ENCODE measurements at regions not wholly inside any gene's neighbourhood (a gene's known extent, or its start where the extent isn't known, plus 50 kb on each side); places are given as distances from the start of the nearest gene placed in this dataset.
A peak's percentile ranks its signal among the peaks of the same experiment; 100 is the strongest.

- H2AFZ ChIP-seq (ENCODE audit: low read length), result peak overlapping the region; percentile 99
- no peak overlapping the region for H3K27ac ChIP-seq (ENCODE audit: low read length)
- CTCF ChIA-PET, result interaction anchor here (0.6 to 1.8 kb wide), 3 partner anchors 33 to 343 kb away, joined by 3 to 16 read pairs (median 4); no protein-coding TSS in a partner anchor
- no peaks in the 10 kb centered on the region for H3K36me3 ChIP-seq (ENCODE audit: low read depth, low read length)
- no peaks in the 10 kb centered on the region for H3K79me2 ChIP-seq (ENCODE audit: low read length)
- BruUV-seq (replicated peaks), result no TSS peak
- peaks cover 13% of the 10 kb centered on the region for H3K4me1 ChIP-seq (ENCODE audit: insufficient read depth, low read length)
- no peaks in the 10 kb centered on the region for H3K9me2 ChIP-seq (replicated peaks; ENCODE audit: low read length)
- H3K27me3 ChIP-seq (ENCODE audit: low read length), result peaks cover 13% of the 10 kb centered on the region
- H3K4me2 ChIP-seq (ENCODE audit: low read length), result peak overlapping the region; percentile 98
- DNase-seq (peak; percentile 37), ATAC-seq (peak; percentile 48)
- TF ChIP-seq EZH2 (IDR thresholded peaks at IDR 0.05; ENCODE audit: low read length, unreplicated experiment) (no peak), EZH2phosphoT487 (IDR thresholded peaks at IDR 0.05; ENCODE audit: borderline replicate concordance, low read length) (no peak; the same call in 1 of the 2 replicates)
- TF ChIP-seq, protein P1, sequence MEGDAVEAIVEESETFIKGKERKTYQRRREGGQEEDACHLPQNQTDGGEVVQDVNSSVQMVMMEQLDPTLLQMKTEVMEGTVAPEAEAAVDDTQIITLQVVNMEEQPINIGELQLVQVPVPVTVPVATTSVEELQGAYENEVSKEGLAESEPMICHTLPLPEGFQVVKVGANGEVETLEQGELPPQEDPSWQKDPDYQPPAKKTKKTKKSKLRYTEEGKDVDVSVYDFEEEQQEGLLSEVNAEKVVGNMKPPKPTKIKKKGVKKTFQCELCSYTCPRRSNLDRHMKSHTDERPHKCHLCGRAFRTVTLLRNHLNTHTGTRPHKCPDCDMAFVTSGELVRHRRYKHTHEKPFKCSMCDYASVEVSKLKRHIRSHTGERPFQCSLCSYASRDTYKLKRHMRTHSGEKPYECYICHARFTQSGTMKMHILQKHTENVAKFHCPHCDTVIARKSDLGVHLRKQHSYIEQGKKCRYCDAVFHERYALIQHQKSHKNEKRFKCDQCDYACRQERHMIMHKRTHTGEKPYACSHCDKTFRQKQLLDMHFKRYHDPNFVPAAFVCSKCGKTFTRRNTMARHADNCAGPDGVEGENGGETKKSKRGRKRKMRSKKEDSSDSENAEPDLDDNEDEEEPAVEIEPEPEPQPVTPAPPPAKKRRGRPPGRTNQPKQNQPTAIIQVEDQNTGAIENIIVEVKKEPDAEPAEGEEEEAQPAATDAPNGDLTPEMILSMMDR (conservative IDR thresholded peaks at IDR 0.05; ENCODE audit: low read depth, low read length), result no peak
- H3K9me3 ChIP-seq (ENCODE audit: low read length), result no peaks in the 10 kb centered on the region
- H3K4me3 ChIP-seq (ENCODE audit: low read length), result peak overlapping the region; percentile 80
- POLR2A ChIA-PET (ENCODE audit: unreplicated experiment), result interaction anchor here (0.6 kb wide), 1 partner anchor 689 kb away, joined by 6 read pairs; no protein-coding TSS in a partner anchor
- H3F3A ChIP-seq (ENCODE audit: low read length, unreplicated experiment), result no peaks in the 10 kb centered on the region
- H3K9ac ChIP-seq (ENCODE audit: low read length), result 0 out of 2 replicates have a peak overlapping the region, but pooled peaks have one; percentile 2
- H4K20me1 ChIP-seq (ENCODE audit: low read length), result no peaks in the 10 kb centered on the region
- intact Hi-C loops (cut with micrococcal nuclease), result loop anchor here (1.0 to 5.0 kb wide), 5 partner anchors 108 to 539 kb away; no protein-coding TSS in a partner anchor
These were observed 730.5 kb downstream of the ZWINT start for GRCh38 chr10:55630491-55631056.

DNA sequence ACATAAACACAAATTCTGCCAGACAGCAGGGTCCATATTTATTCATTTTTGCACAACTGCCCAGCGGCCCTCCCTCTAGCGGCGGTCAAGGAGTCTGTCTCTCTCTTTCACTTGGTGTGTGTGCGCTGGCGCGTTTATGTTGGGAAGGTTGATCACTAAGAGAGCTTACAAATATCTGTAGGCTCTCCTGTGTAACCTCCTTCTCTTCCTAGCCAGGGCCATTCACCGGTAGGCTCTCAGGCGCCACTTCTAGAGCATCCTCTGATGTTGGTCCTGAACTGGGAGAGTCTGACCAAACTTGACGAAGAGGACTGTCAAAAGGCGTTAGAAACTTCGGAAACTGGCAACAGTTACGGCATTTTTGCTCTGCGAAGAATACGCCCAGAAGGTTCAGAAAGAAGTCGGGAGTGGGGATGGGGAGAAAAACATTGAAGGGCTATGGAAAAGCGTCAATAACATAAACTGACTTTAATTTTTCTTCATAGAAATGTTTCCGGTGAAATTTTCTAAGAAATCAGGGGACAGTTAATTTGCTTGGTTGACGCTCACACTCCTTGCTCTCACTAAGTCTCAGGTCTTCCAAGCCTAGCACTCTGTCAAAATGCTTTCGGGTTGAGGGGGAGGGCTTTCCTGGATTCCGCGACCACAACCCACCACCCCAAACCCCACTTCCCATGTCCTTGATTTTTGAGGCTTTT, 731.1 kb downstream of the ZWINT start:
- POLR2A ChIA-PET (ENCODE audit: unreplicated experiment), result interaction anchor here (0.6 kb wide), 3 partner anchors 484 to 1412 kb away, joined by 3 to 6 read pairs (median 3); no protein-coding TSS in a partner anchor
- Histone ChIP-seq H3K4me3 (ENCODE audit: low read length) (peak overlapping the region; percentile 80), H3K36me3 (ENCODE audit: low read depth, low read length) (no peaks in the 10 kb centered on the region), H3K4me1 (ENCODE audit: insufficient read depth, low read length) (peaks cover 13% of the 10 kb centered on the region), H3K27ac (ENCODE audit: low read length) (no peak overlapping the region), H3F3A (ENCODE audit: low read length, unreplicated experiment) (no peaks in the 10 kb centered on the region), H2AFZ (ENCODE audit: low read length) (peak overlapping the region; percentile 99), H4K20me1 (ENCODE audit: low read length) (no peaks in the 10 kb centered on the region), H3K9me3 (ENCODE audit: low read length) (no peaks in the 10 kb centered on the region), H3K9me2 (replicated peaks; ENCODE audit: low read length) (no peaks in the 10 kb centered on the region), H3K4me2 (ENCODE audit: low read length) (peak overlapping the region; percentile 98), H3K9ac (ENCODE audit: low read length) (no peak overlapping the region), H3K27me3 (ENCODE audit: low read length) (peaks cover 13% of the 10 kb centered on the region), H3K79me2 (ENCODE audit: low read length) (no peaks in the 10 kb centered on the region)
- TF ChIP-seq EZH2 (IDR thresholded peaks at IDR 0.05; ENCODE audit: low read length, unreplicated experiment) (peak; percentile 37), EZH2phosphoT487 (IDR thresholded peaks at IDR 0.05; ENCODE audit: borderline replicate concordance, low read length) (no peak)
- TF ChIP-seq, protein P1 (conservative IDR thresholded peaks at IDR 0.05; ENCODE audit: low read depth, low read length), result peak; percentile 97
- peak; percentile 66 for ATAC-seq
- CTCF ChIA-PET, result interaction anchor here (0.6 to 1.8 kb wide), 5 partner anchors 10 to 1650 kb away, joined by 3 to 16 read pairs (median 3); no protein-coding TSS in a partner anchor
- peak; percentile 78 for DNase-seq
- intact Hi-C loops (cut with micrococcal nuclease), result loop anchor here (1.0 to 5.0 kb wide), 3 partner anchors 109 to 539 kb away; no protein-coding TSS in a partner anchor
- BruUV-seq (replicated peaks), result no TSS peak
